Activated naive CD4-positive, alpha-beta T cell treated with anti-CD3 and anti-CD28 coated beads, Interleukin-2, amount 50 U/mL, for 72 hours (primary cell): ENCODE measurements at regions not wholly inside any gene's neighbourhood (a gene's known extent, or its start where the extent isn't known, plus 50 kb on each side); places are given as distances from the start of the nearest gene placed in this dataset.

Experiments used
- ATAC-seq, 2 donors: fragments of 150-1000 bp; cut with Tn5 transposase; 2 replicates each; pipeline ENCODE4 v1.10.0; 2021; ENCODE audit warnings: mild to moderate bottlenecking in 2 of 2, moderate library complexity in 2 of 2
- DNase-seq, 2 donors: peaks; one replicate each; pipeline ENCODE4 v3.0.0; 2021 to 2022; ENCODE audit warnings: low spot score in 2 of 2
- H3K27ac Mint-ChIP-seq, 2 donors: one replicate each; pipeline ENCODE4 v1.8.0; 2022; ENCODE audit warnings: mild to moderate bottlenecking in 2 of 2, mixed read lengths in 2 of 2
- H3K36me3 Mint-ChIP-seq, 2 donors: one replicate each; pipeline ENCODE4 v1.8.0; 2022; ENCODE audit warnings: mixed read lengths in 2 of 2
- H3K9me3 Mint-ChIP-seq, 2 donors: one replicate each; pipeline ENCODE4 v1.8.0; 2022; ENCODE audit warnings: mixed read lengths in 2 of 2

DNA sequence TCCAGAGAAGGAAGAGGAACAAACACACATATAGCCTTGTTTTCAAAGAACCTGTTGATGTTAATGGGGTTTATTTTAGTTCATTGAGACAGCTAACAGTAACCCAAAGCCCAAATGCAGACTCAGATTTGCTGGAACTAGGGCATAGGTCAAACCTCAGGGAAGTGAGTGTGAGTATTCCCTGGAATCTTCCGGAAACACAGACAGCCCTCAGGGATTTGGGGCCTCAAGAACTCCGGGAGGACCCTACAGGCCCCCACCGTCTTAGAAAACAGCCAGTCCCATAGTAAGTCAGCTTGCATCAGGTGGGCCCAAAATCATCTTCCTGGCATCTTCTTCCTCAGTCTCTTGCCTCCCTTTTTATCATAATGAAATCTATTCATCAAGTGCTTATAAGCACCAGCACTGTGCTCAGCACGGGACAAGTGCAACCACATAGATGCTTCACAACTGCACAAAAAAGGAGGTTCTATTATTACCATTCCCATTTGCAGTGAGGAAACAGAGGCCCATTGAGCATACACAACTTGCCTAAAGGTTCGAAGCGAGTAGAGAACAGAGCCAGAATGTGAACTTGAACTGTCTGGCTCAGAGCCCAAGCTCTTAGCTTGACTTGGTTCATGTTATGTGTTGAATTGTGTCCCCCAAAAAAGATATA, 50.2 kb upstream of the BCL11A start:
- no peak overlapping the region for H3K27ac Mint-ChIP-seq
- ATAC-seq (no peak), DNase-seq (no peak)
- no peaks in the 10 kb centered on the region for H3K36me3 Mint-ChIP-seq
- peaks cover 0 to 4% of the 10 kb centered on the region in 2 donors for H3K9me3 Mint-ChIP-seq

DNA sequence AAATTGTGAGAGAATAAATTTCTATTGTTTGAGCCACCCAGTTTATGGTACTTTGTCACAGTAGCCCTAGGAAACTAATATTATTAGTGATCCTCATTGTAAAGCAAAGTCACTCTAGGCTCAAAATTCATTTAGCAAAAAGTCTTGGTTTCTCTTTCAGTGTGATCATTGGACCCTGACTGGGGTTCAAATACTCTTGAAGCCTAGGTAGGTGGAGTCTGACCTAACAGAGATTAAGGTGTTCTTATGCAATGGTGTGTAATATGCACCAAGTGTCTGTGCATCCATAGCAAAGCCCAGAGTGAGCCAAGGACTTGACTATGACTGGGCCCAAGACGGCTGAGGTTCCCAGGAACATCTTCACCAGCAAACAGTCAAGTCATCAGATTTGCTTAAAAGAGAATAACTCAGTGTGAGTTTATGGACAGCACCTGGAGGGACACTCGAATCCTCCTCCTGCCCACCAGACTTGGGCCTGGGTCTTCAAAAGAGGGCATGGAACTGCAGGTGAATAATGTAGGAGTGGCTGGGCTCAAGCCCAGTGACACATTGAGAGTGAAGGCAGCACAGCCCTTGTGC, 51.1 kb upstream of the BCL11A start:
- Mint-ChIP-seq H3K27ac (no peak overlapping the region), H3K9me3 (peaks cover 0 to 4% of the 10 kb centered on the region in 2 donors), H3K36me3 (no peaks in the 10 kb centered on the region)
- ATAC-seq: no peak
- DNase-seq: no peak

DNA sequence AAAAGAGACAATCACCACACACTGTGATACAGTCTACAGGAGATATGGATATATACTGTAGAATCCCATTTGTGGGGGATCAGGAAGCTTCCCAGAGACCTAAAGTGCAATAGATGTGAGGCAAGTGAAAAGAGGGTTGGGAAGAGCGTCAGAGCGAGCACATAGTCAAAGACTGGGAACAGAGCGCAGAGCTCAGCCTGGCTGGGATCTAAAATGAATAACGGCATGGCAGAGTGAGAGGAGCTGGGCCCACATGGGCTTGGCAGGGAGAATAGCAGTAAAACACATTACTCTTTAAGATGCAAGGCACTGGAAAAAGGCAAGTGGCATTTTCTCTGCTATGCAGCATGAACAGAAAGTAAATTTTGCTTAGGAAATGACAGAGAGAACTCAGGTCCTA, 52.4 kb upstream of the BCL11A start:
- Mint-ChIP-seq H3K9me3 (no peaks in the 10 kb centered on the region), H3K36me3 (no peaks in the 10 kb centered on the region), H3K27ac (no peak overlapping the region)
- ATAC-seq (no peak), DNase-seq (no peak)

DNA sequence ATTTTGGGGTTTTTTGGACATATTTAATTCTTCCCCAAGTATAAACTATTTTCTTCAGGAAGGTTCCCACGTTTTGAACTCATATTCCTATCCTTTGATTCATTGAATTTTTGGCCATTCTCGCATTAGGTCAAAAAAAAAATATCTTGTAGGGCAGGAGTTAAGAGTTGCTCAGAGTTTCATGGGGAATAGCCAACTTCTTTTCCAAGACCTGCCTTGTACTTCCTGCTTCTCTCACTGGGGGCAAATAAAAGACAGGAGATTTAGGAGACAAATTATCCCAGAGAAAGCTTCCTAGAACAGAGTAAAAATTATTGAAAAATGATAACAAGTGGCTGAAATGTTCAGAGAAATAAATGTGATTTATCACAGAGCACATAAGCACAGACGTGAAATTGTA, 55.2 kb upstream of the BCL11A start:
- ATAC-seq: no peak
- DNase-seq: no peak
- H3K36me3 Mint-ChIP-seq: no peaks in the 10 kb centered on the region
- no peak overlapping the region for H3K27ac Mint-ChIP-seq
- no peaks in the 10 kb centered on the region for H3K9me3 Mint-ChIP-seq

DNA sequence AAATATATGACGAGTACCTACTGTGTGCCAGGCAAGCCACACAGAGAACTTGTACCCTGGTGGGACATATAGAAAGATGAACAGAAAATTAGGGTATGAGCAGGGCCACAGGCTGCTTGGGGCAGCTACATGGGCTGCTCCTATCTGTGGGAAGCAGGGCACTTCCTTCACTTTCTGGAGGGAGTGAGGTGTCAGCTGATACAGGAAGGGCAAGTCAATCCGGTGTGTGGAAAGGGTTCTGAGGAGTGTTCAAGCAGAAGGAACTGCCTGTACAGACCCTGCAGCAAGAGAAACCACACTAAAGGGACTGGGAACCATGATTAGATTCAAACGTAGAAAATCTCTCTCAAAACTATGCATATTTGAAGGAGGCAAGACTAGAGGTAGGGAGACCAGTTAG, 58.6 kb upstream of the BCL11A start:
- Mint-ChIP-seq H3K36me3 (no peaks in the 10 kb centered on the region), H3K9me3 (no peaks in the 10 kb centered on the region), H3K27ac (peak overlapping the region in 1 of 2 donors; percentile 1)
- DNase-seq: no peak
- ATAC-seq: no peak

DNA sequence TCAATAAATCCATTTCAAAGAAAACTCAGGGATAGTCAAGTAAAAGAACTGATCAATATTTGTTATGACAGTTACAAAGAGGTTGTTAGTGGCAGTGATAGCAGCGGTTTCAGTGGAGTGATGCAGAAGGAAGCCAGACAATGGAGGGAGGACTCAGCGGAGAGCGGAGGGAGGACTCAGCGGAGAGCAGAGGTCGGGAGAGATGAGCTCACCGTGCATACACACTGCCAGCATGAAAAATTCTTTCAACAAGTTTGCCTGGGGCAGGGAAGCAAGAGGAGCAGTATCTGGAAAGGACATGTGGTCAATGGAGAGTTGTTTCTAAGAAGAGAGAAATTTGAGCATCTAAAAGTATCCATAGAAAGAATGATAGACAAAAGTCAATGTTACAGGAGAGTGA, 60.9 kb upstream of the BCL11A start:
- DNase-seq: no peak
- Mint-ChIP-seq H3K27ac (no peak overlapping the region), H3K9me3 (no peaks in the 10 kb centered on the region), H3K36me3 (no peaks in the 10 kb centered on the region)
- no peak for ATAC-seq

DNA sequence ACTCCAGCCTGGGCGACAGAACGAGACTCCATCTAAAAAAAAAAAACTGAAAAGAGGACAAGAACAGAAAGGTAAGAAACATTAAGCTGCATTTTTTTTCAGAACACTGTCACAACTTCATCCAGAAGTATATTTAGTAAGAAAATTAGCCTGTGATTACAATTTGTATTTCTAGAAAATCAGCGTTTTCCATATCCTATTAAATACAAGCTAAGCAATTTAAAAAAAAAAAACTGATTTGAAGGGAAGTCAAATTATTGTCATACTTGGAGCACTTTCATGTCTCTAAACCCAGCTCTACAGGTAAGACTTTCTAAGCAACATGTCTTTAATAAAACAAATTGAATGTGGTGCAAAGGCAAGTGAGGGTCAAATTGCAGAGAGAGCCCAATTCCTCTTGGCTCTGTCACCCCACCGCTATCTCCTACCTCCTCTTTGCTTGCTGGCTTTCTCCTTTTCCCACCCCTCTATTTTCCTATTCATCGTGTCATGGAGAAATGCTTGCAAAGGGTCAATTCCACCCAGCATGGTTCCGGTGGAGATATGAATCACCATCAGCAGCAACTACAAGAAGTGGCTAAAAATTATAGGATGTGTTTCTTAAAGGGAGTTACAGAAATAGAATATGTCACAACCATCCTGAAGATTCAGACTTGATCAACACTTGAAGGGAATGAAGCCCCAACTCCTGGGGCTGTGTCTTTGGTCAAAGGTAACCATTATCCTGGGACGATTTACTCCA, 68.4 kb upstream of the BCL11A start:
- Mint-ChIP-seq H3K27ac (no peak overlapping the region), H3K36me3 (no peaks in the 10 kb centered on the region), H3K9me3 (no peaks in the 10 kb centered on the region)
- ATAC-seq: no peak
- DNase-seq: no peak

DNA sequence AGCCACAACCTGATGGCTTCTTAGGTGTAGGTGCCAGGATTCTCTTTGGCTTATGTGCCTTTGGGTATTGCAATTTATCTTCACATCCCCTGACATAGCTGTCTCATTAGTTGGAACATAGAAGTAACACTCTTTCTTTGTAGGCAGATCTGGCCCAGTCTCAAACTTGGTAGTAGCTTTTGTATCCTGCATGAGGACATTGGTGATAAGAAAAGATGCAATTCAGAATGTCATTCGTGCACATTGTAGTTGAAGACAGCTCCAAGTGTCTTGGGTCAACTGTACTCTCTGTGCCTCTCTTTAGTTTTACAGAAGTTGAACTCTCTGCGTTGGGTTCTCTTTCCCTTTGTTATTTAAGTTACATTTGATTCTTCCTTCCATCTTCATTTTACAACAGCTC, 69.6 kb upstream of the BCL11A start:
- ATAC-seq (no peak), DNase-seq (no peak)
- H3K27ac Mint-ChIP-seq: no peak overlapping the region

DNA sequence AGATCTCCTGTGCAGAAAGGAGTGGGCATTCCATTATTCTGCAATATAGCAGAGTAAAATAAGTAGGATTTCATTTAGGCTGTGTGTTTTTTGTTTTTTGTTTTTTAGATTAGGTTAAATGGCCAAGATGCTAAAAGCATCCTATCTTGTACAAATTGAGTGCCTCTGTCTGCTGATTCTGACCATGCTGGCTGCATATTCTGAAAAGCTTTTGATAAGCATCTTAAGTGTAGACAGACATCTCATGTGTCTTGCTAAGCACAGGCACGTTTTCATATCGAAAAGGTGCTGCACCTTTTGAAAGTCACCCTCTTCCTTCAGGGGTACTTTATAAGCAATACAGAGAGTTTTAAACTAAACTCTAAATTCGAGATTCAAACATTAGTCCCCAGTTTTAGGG, 74.0 kb upstream of the BCL11A start:
- no peak for DNase-seq
- ATAC-seq: no peak
- Mint-ChIP-seq H3K36me3 (no peaks in the 10 kb centered on the region), H3K9me3 (no peaks in the 10 kb centered on the region), H3K27ac (no peak overlapping the region)

More for the DNA sequence above, 69.6 kb upstream of the BCL11A start:
- no peaks in the 10 kb centered on the region for H3K36me3 Mint-ChIP-seq
- H3K9me3 Mint-ChIP-seq: no peaks in the 10 kb centered on the region

DNA sequence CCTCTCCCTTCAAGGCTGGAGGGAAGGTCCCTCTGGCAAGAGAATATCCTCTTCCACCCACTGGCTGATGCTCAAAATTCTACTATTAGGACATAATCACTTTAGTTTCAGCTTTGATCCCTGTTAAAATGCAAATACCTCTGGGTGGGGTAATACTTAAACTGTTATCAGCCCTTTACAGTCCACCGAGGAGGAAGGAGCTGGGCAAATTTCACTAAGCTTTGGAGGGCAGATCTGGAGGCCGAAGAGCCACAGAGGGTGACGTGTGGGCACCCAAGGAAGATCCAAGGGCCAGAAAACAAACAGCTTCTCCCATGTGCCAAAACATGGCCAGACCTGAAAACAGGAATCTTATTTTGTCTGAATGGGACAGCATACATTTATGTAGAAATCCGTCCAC, 74.6 kb upstream of the BCL11A start:
- Mint-ChIP-seq H3K27ac (no peak overlapping the region), H3K36me3 (no peaks in the 10 kb centered on the region), H3K9me3 (no peaks in the 10 kb centered on the region)
- DNase-seq: no peak
- no peak for ATAC-seq

DNA sequence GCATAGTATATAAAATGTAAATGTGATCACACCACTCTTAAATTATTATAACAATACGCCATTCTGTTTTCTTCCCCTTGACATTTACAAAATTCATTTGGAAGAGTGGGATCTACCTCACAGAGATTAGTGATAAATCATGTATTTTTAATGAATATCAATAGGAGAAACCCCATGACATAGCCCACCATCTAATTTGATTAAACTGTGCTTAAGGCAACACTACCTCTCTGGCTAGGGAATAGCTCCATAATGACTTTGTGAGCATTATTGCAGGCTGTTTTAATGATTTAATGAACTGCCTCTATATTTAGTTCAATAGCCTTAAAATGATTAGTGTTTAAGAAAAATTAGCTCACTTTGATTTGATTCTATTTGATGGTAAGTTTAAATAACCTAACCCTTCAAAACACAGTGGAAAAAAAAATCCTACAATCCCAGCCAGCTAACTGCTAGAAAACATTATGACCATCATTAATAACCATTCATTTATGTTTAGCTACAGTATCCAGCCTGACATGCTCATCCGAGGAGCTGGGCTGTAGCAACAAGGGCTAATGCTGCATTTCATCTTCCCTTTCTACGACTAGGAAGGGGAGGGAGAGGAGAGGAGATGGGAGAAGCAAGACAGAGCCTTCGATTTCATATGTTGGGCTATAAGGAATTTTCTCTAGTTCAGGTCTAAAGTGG, 75.3 kb upstream of the BCL11A start:
- no peaks in the 10 kb centered on the region for H3K9me3 Mint-ChIP-seq

DNA sequence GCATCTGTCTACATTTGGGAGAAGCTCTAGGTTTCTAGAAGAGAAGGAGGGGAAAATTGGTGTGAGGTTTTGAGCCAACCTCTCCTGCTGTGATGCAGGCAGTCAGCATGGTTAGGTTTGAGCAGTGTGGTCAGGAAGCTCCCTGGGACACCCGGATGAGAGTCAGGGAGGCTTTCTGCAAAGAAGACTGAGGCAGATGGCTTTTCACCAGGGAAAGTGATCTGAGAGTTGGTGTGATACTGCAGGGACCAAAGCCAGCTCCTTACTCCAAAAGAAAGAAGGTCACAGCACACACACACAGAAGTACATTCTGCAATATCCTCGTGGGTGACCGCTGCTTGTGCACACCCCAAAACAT, 75.8 kb upstream of the BCL11A start:
- ATAC-seq: no peak
- Mint-ChIP-seq H3K36me3 (no peaks in the 10 kb centered on the region), H3K27ac (no peak overlapping the region), H3K9me3 (no peaks in the 10 kb centered on the region)
- no peak for DNase-seq

More for the DNA sequence above, 75.3 kb upstream of the BCL11A start:
- ATAC-seq (no peak), DNase-seq (no peak)
- Mint-ChIP-seq H3K36me3 (no peaks in the 10 kb centered on the region), H3K27ac (no peak overlapping the region)

DNA sequence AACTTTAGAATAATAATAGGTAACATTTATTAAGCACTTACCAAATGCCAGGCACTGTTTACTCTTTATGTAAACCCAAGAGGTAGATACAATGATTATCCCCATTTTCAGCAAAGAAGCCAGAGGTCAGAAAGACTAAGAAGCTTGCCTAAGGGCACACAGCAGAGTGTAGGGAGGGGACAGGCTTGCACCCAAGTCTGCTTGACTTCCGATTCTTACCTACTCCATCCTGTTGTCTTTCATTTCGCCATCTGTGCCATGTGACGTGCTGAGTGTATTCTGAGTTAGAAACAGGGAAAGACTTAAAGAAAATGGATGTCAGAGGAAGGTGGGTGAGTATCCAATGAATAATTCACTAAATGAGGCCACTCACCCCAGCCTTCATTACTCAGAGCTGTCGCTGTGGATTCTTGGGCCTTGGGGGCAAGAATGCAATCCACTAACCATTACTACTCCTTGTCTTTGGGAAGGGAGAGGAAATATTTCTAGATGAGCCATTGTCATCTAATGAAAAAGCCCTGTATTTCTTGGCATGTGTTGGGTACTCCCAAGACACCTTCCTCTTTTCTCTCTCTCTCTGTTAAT, 76.4 kb upstream of the BCL11A start:
- H3K27ac Mint-ChIP-seq: no peak overlapping the region
- H3K36me3 Mint-ChIP-seq: no peaks in the 10 kb centered on the region
- H3K9me3 Mint-ChIP-seq: no peaks in the 10 kb centered on the region
- DNase-seq: no peak
- no peak for ATAC-seq

DNA sequence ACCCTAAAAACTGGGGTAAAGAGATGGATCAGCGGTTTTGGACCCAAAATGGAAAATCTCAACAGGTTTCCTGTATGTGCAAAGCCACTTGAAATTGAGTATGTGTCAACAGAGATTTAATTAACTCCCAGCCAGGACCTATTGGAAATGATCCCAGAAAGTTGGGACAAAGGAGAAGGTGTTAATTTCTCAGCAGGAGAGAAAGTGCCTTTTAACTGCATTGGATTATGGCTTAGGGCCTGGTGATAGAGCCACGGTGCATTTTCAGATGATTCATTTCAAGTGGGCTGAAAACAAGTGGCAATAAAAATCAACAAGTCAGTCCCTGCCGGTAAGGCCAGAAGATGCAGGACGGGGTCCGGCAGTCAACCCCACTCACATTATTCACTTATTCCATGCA, 80.2 kb upstream of the BCL11A start:
- H3K27ac Mint-ChIP-seq: no peak overlapping the region
- DNase-seq (no peak), ATAC-seq (no peak)
- no peaks in the 10 kb centered on the region for H3K36me3 Mint-ChIP-seq
- H3K9me3 Mint-ChIP-seq: no peaks in the 10 kb centered on the region

DNA sequence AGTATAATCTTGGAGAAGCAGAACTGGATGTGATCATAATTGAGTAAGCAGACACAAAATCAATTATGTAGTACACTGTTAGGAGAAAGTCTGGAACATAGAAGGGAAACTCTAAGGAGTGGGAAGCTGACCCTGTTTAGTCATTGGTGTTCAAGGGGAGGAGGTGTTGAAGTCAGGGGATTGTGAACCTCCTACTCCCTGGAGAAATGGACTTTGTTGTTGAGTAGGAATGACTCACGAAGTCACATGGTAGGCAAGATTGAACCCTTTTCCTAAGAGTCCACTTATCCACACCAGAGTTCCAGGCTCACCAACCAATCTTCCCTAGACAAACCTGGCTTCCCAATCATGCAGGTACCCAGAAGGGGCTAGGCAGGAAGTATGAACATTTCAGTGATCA, 81.0 kb upstream of the BCL11A start:
- no peak for ATAC-seq
- no peaks in the 10 kb centered on the region for H3K36me3 Mint-ChIP-seq

DNA sequence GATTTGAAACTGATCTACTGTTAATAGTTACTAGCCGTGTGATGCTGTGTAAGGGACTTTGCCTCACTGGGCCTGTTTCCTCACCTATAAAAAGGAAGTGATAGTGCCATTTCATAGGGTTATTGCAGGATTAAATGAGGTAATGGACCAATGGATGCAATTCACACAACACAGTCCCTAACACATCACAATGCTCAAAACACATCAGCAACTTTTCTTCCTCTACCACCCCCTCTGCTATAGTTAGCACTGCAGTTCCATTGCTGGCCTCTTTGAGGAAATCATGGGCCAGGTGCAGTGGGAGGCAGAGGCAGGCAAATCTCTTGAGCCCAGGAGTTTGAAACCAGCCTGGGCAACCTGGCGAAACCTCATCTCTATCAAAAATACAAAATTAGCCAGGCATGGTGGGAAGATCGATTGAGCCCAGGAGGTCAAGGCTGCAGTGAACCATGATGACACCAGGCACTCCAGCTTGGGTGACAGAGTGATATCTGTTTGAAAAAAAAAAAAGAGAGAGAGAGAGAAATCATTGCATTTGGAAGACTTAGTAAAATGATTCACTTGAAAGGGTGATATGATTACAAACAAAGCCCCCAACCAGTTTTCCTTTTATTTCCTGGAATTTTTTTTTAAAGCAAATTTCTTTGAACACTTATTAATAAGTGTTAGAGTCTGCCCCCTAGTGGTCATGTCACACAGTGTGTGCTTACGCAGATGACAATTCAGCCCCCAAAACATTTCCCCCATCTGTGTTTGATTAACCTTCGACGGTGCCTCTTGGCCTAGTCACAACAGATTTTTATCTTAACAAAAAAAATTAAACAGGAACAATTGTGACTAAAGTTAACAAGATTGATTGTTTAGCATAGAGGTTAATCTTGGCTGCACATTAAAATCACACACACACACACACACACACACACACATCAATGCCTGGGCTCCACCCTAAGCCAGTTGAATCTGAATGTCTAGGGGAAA, 88.6 kb upstream of the BCL11A start:
- H3K36me3 Mint-ChIP-seq: no peaks in the 10 kb centered on the region
- H3K27ac Mint-ChIP-seq: no peak overlapping the region
- no peaks in the 10 kb centered on the region for H3K9me3 Mint-ChIP-seq
- ATAC-seq (peak in 1 of 2 donors; percentile 58), DNase-seq (peak in 1 of 2 donors; percentile 30)

More for the DNA sequence above, 81.0 kb upstream of the BCL11A start:
- Mint-ChIP-seq H3K9me3 (no peaks in the 10 kb centered on the region), H3K27ac (no peak overlapping the region)
- no peak for DNase-seq
